COLO668 (cell line): ENCODE measurements at regions not wholly inside any gene's neighbourhood (a gene's known extent, or its start where the extent isn't known, plus 50 kb on each side); places are given as distances from the start of the nearest gene placed in this dataset.
"Not testable (repeated sequence)": the region's sequence is repeated elsewhere in the genome, so short reads cannot be mapped to it uniquely, and the experiment has no call there.

Experiments
- DNase-seq: peaks from one replicate; lab custom pipeline; 2025; ENCODE audit not compliant: unreplicated experiment; lab: John Stamatoyannopoulos, UW

- no peak for DNase-seq
These were observed 990.9 kb downstream of the EPHA7 start for GRCh38 chr6:92428448-92428847.

- DNase-seq: no peak
These were observed 991.9 kb downstream of the EPHA7 start for GRCh38 chr6:92427453-92427852.

GRCh38 chr6:92415656-92416055 is 1003.7 kb downstream of the EPHA7 start:
- DNase-seq: no peak

DNA sequence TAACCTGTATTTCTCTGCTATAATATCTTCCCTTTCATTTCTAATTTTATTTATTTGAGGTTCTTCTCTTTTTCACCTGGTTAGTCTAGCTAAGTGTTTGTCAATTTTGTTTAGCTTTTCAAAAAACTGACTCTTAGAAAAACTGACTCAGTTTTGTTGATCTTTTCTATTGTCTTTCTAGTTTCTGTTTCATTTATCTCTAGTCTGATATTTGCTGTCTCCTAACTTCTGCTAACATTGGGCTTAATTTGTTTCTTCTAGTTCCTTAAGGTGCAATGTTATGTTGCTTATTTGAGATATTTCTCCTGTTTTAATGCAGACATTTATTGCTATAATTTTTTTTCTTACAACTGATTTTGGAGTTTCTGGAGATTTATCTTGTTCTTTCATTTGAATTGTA is 1011.0 kb downstream of the EPHA7 start:
- DNase-seq: no peak

- DNase-seq: no peak
These were observed 1015.1 kb downstream of the EPHA7 start for GRCh38 chr6:92404281-92404680.

DNA sequence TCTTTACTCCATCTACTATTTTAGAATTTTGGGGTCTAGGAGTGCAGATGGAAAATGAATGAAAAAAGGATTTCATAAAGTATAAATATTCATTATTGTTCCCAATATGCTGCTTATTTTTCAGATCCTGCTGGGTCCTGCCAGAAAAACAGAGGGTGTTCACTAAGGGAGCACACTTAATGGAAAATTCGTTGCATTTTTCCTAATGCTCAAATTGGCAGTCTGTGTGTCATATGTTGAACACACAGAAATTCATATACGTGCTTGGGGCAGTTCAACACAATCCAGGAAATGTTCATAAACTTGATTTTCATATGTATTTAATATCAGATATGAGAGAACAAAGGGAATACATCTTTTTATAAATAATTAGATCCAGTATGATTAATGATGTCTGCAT is 1019.4 kb downstream of the EPHA7 start:
- no peak for DNase-seq

GRCh38 chr6:92388706-92389105 is 1030.7 kb downstream of the EPHA7 start:
- not testable (repeated sequence) for DNase-seq

GRCh38 chr6:92380803-92381601 is 1038.4 kb downstream of the EPHA7 start:
- DNase-seq: no peak

DNA sequence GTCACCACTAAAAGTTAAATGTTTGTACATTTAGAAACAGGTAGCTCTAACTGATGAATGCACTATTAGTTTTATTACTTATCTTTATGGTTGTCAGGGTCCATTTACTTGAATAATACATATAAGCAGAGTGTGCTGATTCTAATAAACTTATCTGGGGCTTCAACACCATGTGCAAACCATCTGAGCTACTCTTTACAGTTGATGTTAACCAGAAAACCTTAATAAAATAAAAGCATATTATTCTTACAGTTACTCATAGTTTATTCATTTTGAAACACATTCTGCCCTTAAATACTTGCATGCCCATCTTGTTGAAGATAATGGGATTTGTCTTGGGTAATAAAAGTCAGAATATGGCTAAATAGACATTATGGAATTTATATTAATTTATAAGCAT is 1042.2 kb downstream of the EPHA7 start:
- no peak for DNase-seq

- DNase-seq: no peak
These were observed 1042.7 kb downstream of the EPHA7 start for GRCh38 chr6:92376691-92377090.

DNA sequence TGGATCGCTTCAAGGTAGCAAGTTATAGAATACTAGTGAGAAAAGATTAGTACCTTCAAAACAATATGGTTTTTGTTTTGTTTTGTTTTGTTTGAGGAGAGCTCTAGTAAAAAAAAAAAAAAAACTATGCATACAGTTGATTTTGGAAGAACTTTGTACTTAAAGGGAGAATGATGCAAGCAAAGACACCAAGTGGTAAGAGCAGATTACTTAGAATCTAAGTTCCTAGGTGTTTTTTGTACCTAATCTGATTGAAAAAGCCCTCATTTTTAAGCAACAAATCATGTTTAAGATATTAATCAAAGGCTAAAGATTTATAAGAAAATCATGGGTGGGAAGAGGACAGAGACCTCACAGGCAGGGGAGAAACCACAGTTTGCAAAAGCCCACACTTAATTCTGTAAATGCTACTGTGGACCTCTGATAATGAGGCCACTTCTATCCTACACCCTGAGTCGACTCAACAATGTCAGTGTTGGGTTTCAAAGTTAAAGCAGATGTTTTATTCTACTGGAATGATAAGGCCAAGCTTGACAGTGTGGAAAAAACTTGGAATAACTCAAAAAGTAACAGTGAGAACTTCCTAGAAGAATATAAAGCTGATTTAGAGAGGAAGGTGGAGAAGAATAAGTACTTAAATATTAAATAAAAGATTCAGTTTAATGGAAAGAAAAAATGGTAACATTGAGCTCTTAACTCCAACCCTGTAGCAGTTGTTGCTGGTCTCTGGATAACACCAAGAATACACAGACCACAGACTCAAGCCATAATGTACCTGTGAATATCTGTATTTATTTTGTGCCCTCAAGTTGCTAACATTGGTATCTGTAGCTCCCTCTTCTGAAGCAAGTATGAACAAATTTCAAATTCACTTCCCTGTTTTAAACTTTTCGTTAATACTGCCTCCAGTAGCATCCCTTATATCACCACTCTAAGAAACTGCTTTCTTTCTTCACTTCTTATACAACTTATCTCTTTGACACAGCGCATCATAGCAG is 1047.8 kb downstream of the EPHA7 start:
- DNase-seq: no peak

DNA sequence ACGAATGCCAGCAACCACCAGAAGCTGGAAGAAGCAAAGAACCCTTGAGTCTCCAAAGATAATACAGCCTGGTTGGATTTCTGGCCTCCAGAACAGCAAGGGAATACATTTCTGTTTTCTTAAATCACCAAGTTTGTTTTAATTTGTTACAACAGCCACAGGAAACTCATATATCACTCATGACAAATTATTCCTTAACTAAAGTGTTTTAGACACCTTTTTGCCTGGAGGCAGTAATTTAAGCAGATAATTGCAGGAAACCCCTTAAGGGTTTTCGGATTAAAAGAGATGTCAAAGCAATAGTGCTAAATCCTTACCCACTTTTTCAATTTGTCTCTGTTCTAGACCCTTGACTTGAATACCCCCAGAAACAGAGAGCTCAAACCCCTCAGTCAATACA is 1050.0 kb downstream of the EPHA7 start:
- DNase-seq: no peak

- no peak for DNase-seq
These were observed 1054.3 kb downstream of the EPHA7 start for GRCh38 chr6:92364948-92365541.

DNA sequence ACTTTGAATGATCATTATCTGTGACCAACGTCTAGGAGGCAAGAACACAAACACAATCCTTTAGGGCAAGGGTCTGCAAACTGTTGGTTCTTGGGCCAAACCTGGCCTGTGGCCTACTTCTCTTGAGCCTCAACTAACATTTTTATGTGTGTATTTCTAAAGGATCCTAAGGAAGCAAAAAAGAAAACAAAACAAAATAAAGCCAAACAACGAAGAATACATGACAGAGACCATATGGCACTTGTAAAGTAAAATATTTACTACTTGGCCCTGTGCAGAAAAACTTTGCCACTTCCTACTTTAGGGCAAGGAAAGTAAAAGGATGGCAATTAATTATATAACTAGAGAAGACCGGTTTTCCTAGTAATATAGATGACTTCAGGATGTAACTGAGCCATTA is 1056.2 kb downstream of the EPHA7 start:
- DNase-seq: no peak

DNA sequence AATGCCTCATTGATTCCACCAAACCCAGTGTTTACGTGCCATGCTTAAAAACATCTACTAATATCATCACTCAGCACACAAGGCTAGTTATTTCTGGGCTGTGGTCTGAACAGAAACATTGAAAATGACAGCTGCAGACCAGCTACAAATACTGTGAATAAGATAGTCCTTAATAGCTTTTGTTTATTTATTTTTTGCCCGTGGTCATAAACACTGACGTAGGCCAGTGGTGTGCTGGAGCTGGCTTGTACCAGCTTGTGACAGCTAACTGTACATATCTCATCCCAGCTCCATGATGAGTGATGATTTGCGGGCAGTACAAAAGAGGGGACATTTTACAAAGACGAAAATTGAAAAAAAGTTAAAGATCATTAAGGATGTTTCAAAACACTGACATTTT is 1057.0 kb downstream of the EPHA7 start:
- DNase-seq: no peak

DNA sequence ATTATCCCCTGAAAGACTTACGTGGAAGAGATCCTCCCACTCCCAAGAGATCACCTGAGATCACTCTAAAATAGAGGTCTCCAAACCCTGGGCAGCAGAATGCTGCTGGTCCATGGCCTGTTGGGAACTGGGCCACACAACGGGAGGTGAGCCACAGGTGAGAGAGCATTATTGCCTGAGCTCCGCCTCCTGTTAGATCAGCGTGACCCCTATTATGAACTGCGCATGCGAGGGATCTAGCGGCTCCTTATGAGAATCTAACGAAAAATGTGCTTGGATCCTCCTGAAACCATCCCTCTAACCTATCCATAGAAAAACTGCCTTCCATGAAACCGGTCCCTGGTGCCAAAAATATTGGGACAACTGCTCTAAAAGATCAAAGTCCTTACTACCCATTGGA is 1057.4 kb downstream of the EPHA7 start:
- DNase-seq: no peak

GRCh38 chr6:92354270-92354829 is 1065.0 kb downstream of the EPHA7 start:
- no peak for DNase-seq

DNA sequence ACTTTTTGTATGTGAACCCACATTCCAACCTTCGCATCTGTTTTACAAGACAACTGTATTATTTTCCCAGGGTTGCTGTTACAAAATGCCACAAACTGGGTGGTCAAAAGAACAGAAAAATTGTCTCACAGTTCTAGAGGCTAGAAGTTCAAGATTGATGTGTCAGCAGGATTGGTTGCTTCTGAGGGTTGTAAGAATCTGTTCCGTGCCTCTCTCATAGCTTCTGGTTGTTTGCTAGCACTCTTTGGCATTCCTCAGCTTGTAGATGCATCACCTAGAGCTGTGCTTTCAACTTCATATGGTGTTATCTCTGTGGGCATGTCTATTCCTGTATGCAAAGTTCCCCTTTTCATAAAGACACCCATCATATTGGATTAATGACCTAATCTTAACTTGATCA is 1067.2 kb downstream of the EPHA7 start:
- no peak for DNase-seq

DNA sequence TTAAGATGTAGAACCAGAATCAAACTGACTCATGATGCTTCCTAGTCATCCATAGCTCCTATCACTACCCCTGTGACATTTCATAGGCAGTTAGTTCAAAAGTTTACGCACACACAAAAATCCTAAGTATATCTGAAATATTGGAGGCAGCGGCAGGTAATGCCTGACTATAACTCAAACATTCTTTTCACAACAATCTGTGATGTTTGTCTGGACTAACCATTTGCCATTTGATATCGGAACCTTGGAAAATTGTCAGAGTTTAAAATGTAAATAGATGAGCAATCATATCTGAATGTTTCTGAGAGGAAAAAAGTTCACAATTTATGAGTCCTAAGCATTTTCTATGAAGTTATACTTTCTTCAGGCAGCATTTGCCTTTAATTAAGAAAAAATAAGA is 1078.2 kb downstream of the EPHA7 start:
- no peak for DNase-seq

DNA sequence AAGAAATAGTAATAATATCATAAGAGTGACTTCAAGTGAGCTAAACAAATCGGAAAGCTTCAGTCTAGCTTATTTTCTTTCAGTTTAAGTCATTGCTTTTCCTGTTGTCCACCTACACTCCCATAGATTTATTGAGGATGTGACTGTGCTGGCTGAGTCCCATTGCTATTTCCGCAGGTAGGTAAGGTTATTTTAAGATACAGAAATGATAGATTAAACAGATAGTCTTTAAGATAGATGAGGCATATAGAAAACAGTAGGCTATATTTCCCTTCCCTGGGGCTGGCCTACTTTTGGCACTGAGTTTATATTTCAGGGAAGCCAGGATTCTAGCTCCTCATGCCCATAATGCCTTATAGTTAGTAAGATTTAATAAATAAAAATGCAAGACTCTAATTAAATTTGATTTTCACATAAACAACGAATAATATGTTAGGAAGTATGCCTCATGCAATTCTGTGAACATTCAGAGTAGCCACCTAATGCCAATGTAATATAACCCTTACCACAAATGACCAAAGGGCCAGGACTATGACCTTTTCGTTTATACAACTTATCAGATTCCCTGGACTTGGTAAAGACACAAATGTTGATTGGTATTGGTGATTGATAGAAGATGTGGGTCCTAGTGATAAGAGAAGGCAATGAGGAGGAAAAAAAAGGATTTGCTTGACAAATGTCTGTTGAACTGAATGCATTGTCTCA is 1079.3 kb downstream of the EPHA7 start:
- DNase-seq: no peak

DNA sequence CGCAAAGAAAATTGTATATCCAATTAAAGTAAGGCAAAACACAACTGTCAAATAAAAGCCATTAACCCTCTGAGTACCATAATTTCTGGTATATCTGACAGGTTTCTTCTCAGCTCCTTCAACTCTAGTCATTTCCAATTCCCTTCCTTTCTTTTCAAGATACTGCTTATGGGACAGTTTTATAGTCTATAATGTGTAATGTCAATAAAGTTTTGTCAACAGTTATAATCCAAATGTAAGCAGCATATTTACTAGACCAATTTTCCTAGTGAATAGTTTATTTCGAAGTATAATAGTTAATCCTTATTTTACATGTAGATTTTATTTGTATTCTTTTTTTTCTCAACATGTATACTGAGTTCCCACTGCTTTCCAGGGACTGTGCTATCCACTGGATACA is 1081.8 kb downstream of the EPHA7 start:
- DNase-seq: no peak
